ENCODE measurements at regions not wholly inside any gene's neighbourhood (a gene's known extent, or its start where the extent isn't known, plus 50 kb on each side); places are given as distances from the start of the nearest gene placed in this dataset.
"Not testable (repeated sequence)": the region's sequence is repeated elsewhere in the genome, so short reads cannot be mapped to it uniquely, and the experiment has no call there.

- DNase-seq (ENCODE audit: low read depth), result no peak
- TF ChIP-seq CTCF (conservative IDR thresholded peaks at IDR 0.05; ENCODE audit: low read depth, low read length), result no peak
- H3K4me3 ChIP-seq (ENCODE audit: low read length), result no peak overlapping the region
Observed at GRCh38 chr5:39658866-39659265, 234.1 kb upstream of the DAB2 start.

- no peak for DNase-seq (ENCODE audit: low read depth)
- no peak overlapping the region for H3K4me3 ChIP-seq (ENCODE audit: low read length)
- no peak for TF ChIP-seq CTCF (conservative IDR thresholded peaks at IDR 0.05; ENCODE audit: low read depth, low read length)
Observed at GRCh38 chr5:39657943-39658342, 233.2 kb upstream of the DAB2 start.

GRCh38 chr5:39656600-39656999 lies 231.8 kb upstream of the DAB2 start:
- TF ChIP-seq CTCF (conservative IDR thresholded peaks at IDR 0.05; ENCODE audit: low read depth, low read length), result no peak

GRCh38 chr5:39654715-39655114 lies 229.9 kb upstream of the DAB2 start:
- DNase-seq (ENCODE audit: low read depth), result no peak
- no peak overlapping the region for H3K4me3 ChIP-seq (ENCODE audit: low read length)
- TF ChIP-seq CTCF (conservative IDR thresholded peaks at IDR 0.05; ENCODE audit: low read depth, low read length), result no peak

More at GRCh38 chr5:39656600-39656999, 231.8 kb upstream of the DAB2 start:
- H3K4me3 ChIP-seq (ENCODE audit: low read length), result no peak overlapping the region
- no peak for DNase-seq (ENCODE audit: low read depth)

GRCh38 chr5:39652481-39652880 lies 227.7 kb upstream of the DAB2 start:
- not testable (repeated sequence) for DNase-seq (ENCODE audit: low read depth); H3K4me3 ChIP-seq (ENCODE audit: low read length)

GRCh38 chr5:39652036-39652435 lies 227.3 kb upstream of the DAB2 start:
- no peak for DNase-seq (ENCODE audit: low read depth)
- H3K4me3 ChIP-seq (ENCODE audit: low read length), result no peak overlapping the region
- no peak for TF ChIP-seq CTCF (conservative IDR thresholded peaks at IDR 0.05; ENCODE audit: low read depth, low read length)

GRCh38 chr5:39650008-39650762 lies 225.4 kb upstream of the DAB2 start:
- no peak for TF ChIP-seq CTCF (conservative IDR thresholded peaks at IDR 0.05; ENCODE audit: low read depth, low read length)
- H3K4me3 ChIP-seq (ENCODE audit: low read length), result no peak overlapping the region
- no peak for DNase-seq (ENCODE audit: low read depth)

All from retinal pigment epithelial cell (primary cell).